ENCODE measurements at regions not wholly inside any gene's neighbourhood (a gene's known extent, or its start where the extent isn't known, plus 50 kb on each side); places are given as distances from the start of the nearest gene placed in this dataset.

DNA sequence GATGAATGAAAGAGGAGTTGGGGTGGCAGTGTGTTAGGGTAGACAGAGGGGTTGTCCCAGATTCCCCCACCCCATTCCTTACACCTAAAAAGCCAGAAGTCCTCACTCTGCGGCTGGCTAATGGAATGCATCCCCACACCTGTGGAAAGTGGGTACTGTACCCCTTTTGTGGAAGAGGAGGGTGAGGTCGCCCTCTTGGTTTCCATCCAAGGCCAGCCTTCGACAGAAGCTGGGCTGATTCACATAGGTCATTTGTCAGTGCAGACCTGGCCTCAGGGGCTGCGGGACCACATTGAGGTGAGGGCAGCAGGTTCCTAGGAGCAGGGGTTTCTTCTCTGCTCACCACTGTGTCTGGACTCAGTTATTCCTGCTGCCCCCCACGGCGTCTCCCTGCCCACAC is 671.6 kb downstream of the MATN1 start:
- Mint-ChIP-seq H3K36me3 (ENCODE audit: insufficient read depth) (no peaks in the 10 kb centered on the region), H3K4me3 (ENCODE audit: low read depth) (no peak overlapping the region), H3K27ac (no peak overlapping the region), H3K27me3 (peaks cover 3% of the 10 kb centered on the region), H3K4me1 (ENCODE audit: low read depth) (no peaks in the 10 kb centered on the region), H3K9me3 (ENCODE audit: low read depth) (no peaks in the 10 kb centered on the region)
- no peak for DNase-seq (ENCODE audit: low spot score, unreplicated experiment)
- no peak for TF ChIP-seq CTCF (IDR thresholded peaks at IDR 0.05; ENCODE audit: unreplicated experiment)

DNA sequence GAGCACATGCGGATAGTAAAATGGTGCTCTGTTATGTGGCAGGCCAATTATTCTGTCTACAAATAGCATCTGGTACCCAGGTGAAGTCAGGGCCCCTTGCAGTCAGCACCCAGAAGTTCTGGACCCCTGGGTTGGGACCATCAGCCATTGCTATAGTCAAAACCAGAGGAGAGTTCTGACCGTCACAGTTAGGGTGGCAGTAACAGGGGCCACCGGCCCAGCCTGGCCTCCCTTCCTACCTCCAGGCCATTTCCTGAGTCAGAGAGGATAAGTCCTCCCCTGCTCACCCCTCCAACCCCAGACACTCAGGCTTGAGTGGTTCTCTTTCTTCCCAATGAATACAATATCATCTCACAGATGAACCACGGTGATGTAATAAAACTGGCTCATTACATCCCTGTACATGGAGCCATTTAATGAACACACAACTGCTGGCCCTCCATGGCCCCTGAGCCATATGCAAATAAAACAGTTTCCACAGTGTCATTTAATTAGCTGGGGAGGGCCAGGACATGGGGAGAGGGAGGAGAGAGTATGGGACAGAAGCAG is 673.6 kb downstream of the MATN1 start:
- Mint-ChIP-seq H3K4me3 (ENCODE audit: low read depth) (no peak overlapping the region), H3K4me1 (ENCODE audit: low read depth) (no peaks in the 10 kb centered on the region), H3K36me3 (ENCODE audit: insufficient read depth) (no peaks in the 10 kb centered on the region), H3K9me3 (ENCODE audit: low read depth) (no peaks in the 10 kb centered on the region), H3K27me3 (peaks cover 3% of the 10 kb centered on the region), H3K27ac (no peak overlapping the region)
- no peak for TF ChIP-seq CTCF (IDR thresholded peaks at IDR 0.05; ENCODE audit: unreplicated experiment)
- DNase-seq (ENCODE audit: low spot score, unreplicated experiment): no peak

DNA sequence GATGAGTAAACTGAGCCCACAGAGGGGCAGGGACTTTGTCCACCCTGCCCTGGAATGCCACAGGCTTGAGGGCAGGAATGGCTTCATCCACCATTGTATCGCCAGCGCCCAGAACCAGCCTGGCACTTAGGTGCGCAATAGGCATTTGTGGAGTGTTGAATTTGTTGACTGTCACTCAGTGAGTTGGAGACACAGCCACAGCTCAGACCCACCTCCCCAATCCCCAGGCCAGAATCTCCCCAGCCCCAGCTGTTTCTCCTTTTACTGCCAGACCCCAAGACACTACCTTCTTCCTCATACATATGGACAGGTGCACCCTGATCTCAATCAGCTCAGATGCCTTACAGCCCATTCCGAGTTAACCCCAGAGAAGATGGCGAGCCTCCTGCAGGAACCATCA is 674.5 kb downstream of the MATN1 start:
- Mint-ChIP-seq H3K4me1 (ENCODE audit: low read depth) (peaks cover 2% of the 10 kb centered on the region), H3K4me3 (ENCODE audit: low read depth) (no peak overlapping the region), H3K27me3 (peaks cover 3% of the 10 kb centered on the region), H3K27ac (peak overlapping the region; percentile 16), H3K36me3 (ENCODE audit: insufficient read depth) (no peaks in the 10 kb centered on the region), H3K9me3 (ENCODE audit: low read depth) (no peaks in the 10 kb centered on the region)
- DNase-seq (ENCODE audit: low spot score, unreplicated experiment): no peak
- no peak for TF ChIP-seq CTCF (IDR thresholded peaks at IDR 0.05; ENCODE audit: unreplicated experiment)

DNA sequence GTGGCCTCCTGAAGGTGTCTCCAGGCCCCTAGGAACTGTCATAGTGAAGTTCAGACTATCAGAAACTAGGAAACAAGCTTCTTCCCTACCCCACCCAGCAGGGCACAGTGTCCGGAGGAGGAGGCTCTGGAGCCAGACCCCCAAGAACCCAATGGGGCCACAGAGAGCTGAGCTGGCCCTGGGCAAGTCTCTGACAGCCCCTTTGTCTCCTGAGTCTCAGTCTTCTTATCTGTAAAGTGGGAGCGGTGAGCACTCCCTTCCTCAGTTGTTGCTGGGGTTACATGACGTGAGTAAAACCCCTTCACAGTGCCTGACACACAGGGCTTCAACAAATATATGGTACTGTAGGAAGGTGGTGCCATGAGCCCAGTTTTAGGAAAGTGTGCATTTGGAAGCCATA is 675.8 kb downstream of the MATN1 start:
- Mint-ChIP-seq H3K36me3 (ENCODE audit: insufficient read depth) (no peaks in the 10 kb centered on the region), H3K27me3 (peaks cover 3% of the 10 kb centered on the region), H3K4me3 (ENCODE audit: low read depth) (no peak overlapping the region), H3K27ac (no peak overlapping the region), H3K4me1 (ENCODE audit: low read depth) (peaks cover 2% of the 10 kb centered on the region), H3K9me3 (ENCODE audit: low read depth) (no peaks in the 10 kb centered on the region)
- no peak for TF ChIP-seq CTCF (IDR thresholded peaks at IDR 0.05; ENCODE audit: unreplicated experiment)
- DNase-seq (ENCODE audit: low spot score, unreplicated experiment): no peak

DNA sequence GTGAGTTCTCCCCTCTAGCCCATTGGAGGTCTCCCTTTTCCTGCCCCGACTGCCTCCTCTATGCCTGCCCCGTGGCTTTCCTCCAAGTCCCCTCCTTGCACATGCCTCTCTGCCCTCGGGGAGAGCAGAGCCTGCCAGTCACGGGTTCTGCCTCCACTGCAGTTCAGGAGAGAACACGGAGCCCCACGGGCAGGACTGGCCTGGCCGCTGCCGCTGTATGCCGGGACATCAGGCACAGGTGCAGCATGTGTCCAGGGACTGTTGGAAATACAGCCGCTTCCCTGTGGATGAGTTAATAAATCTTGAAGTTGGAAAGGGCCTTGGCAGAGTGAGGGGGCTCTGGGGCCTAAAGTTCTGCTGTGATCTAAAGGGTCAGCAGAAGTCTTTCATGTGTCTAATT is 676.6 kb downstream of the MATN1 start:
- no peaks in the 10 kb centered on the region for H3K9me3 Mint-ChIP-seq (ENCODE audit: low read depth)
- no peak overlapping the region for H3K4me3 Mint-ChIP-seq (ENCODE audit: low read depth)
- H3K4me1 Mint-ChIP-seq (ENCODE audit: low read depth): peaks cover 2% of the 10 kb centered on the region
- H3K27me3 Mint-ChIP-seq: no peaks in the 10 kb centered on the region
- DNase-seq (ENCODE audit: low spot score, unreplicated experiment): no peak
- no peak for TF ChIP-seq CTCF (IDR thresholded peaks at IDR 0.05; ENCODE audit: unreplicated experiment)
- H3K27ac Mint-ChIP-seq: no peak overlapping the region
- H3K36me3 Mint-ChIP-seq (ENCODE audit: insufficient read depth): no peaks in the 10 kb centered on the region

Data from progenitor cell of endocrine pancreas (in vitro differentiated cells).